ENCODE measurements at regions not wholly inside any gene's neighbourhood (a gene's known extent, or its start where the extent isn't known, plus 50 kb on each side); places are given as distances from the start of the nearest gene placed in this dataset.
"Not testable (repeated sequence)": the region's sequence is repeated elsewhere in the genome, so short reads cannot be mapped to it uniquely, and the experiment has no call there.

DNA sequence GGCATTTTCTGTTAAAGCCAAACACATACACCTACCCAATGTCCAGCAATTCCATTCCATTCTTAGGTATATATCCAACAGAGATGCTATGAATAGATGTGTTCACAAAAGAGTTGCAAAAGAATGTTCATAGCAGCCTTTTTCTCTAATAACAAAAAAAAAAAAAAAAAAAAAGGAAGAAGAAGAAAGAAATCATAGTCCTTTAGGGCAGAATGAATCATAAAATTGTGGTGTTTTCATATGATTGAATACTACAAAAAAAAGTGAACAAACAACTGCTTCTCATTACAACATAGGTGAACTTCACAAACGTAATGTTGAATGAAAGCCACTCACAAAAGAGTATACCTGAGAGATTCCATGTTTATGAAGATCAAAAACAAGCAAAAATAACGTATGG is 66.8 kb upstream of the GRK3 start:
- H3K4me1 Mint-ChIP-seq: peaks cover 19% of the 10 kb centered on the region
- no peaks in the 10 kb centered on the region for H3K27me3 Mint-ChIP-seq (ENCODE audit: low read depth)
- no peak overlapping the region for H3K27ac Mint-ChIP-seq
- peaks cover 35% of the 10 kb centered on the region for H3K36me3 Mint-ChIP-seq
- TF ChIP-seq, protein P1, sequence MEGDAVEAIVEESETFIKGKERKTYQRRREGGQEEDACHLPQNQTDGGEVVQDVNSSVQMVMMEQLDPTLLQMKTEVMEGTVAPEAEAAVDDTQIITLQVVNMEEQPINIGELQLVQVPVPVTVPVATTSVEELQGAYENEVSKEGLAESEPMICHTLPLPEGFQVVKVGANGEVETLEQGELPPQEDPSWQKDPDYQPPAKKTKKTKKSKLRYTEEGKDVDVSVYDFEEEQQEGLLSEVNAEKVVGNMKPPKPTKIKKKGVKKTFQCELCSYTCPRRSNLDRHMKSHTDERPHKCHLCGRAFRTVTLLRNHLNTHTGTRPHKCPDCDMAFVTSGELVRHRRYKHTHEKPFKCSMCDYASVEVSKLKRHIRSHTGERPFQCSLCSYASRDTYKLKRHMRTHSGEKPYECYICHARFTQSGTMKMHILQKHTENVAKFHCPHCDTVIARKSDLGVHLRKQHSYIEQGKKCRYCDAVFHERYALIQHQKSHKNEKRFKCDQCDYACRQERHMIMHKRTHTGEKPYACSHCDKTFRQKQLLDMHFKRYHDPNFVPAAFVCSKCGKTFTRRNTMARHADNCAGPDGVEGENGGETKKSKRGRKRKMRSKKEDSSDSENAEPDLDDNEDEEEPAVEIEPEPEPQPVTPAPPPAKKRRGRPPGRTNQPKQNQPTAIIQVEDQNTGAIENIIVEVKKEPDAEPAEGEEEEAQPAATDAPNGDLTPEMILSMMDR (IDR thresholded peaks at IDR 0.05; ENCODE audit: unreplicated experiment): no peak
- H3K4me3 Mint-ChIP-seq: no peak overlapping the region
- no peak for DNase-seq (ENCODE audit: low spot score in 2 of 2, unreplicated experiment in 2 of 2)
- H3K9me3 Mint-ChIP-seq: no peaks in the 10 kb centered on the region

DNA sequence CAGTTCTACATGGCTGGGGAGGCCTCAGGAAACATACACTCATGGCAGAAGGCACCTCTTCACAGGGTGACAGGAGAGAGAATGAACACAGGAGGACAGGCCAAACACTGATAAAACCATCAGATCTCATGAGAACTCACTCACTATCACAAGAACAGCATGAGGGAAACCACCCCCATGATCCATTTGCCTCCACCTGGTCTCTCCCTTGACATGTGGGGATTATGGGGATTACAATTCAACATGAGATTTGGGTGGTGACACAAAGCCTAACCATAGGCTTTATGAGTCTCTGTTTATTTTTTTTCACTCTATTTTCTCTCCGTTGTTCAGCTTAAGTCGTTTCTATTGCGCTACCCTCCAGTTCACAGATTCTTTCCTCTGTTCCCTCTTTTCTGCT is 63.8 kb upstream of the GRK3 start:
- H3K27ac Mint-ChIP-seq; DNase-seq (ENCODE audit: low spot score in 2 of 2, unreplicated experiment in 2 of 2); H3K4me1 Mint-ChIP-seq; H3K27me3 Mint-ChIP-seq (ENCODE audit: low read depth); H3K4me3 Mint-ChIP-seq; H3K9me3 Mint-ChIP-seq: not testable (repeated sequence)
- H3K36me3 Mint-ChIP-seq: peaks cover 19% of the 10 kb centered on the region

DNA sequence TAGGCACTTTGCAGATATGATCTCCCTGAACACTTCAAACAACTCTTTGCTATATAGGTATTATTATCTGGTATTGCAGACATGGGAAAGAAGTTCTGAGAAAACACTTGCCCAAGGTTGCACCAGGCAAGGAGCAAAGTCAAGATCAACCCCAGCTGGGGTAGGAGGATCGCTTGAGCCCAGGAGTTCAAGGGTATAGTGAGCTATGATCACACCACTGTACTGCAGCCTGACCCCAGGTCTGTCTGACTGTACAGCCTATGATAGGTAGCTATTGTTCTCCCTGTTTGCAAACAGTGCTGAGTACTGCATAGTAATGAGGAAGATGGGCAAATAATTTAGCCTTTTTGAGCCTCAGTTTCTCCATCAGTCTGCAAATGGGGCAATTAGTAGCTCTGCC is 60.5 kb upstream of the GRK3 start:
- DNase-seq (ENCODE audit: low spot score in 2 of 2, unreplicated experiment in 2 of 2); H3K27ac Mint-ChIP-seq; H3K4me1 Mint-ChIP-seq; H3K4me3 Mint-ChIP-seq; H3K27me3 Mint-ChIP-seq (ENCODE audit: low read depth); H3K36me3 Mint-ChIP-seq; H3K9me3 Mint-ChIP-seq: not testable (repeated sequence)

DNA sequence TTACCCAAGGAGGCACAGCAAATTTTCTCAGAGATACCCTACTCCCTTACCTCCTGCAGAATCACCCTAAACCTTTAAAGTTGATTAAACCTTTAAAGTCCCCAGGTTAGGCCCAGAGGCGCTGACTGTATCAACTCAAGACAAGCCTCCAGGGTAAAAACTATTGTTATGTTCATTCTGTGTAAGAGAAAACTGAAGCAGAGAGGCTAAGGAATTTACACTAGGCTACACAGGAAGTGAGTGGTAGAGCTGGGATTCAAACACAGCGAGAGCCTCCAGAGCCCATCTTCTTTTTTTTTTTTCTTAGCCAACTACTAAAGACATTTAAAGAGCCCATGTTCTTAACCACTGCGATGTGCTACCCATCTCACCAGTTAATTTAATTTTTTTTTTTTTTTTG is 56.3 kb upstream of the GRK3 start:
- Mint-ChIP-seq H3K9me3 (no peaks in the 10 kb centered on the region), H3K27me3 (ENCODE audit: low read depth) (no peaks in the 10 kb centered on the region), H3K36me3 (peaks cover 8% of the 10 kb centered on the region), H3K27ac (no peak overlapping the region), H3K4me1 (peaks cover 4% of the 10 kb centered on the region), H3K4me3 (no peak overlapping the region)
- DNase-seq (ENCODE audit: low spot score in 2 of 2, unreplicated experiment in 2 of 2): no peak
- TF ChIP-seq, protein P1 (IDR thresholded peaks at IDR 0.05; ENCODE audit: unreplicated experiment): no peak

DNA sequence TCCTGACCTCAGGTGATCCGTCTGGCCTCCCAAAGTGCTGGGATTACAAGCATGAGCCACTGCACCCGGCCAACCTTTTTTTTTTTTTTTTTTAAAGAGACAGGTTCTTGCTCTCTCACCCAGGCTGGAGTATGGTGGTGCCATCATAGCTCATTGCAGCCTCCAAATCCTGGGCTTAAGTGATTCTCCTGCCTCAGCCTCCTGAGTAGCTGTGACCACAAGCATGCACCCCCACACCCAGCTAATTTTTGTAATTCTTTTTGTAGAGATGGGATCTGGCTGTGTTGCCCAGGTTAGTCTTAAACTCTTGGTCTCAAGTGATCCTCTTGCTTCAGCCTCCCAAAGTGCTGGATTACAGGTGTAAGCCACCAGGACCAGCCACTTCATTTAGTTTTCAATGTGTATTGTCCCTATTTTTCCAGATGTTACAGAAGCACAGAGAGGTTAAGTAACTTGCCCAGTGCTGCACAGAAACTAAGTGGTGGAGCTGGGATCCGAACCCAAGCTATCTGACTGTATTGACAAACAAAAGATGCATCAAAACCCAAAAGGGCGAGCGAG is 55.6 kb upstream of the GRK3 start:
- Mint-ChIP-seq H3K27me3 (ENCODE audit: low read depth) (no peaks in the 10 kb centered on the region), H3K9me3 (no peaks in the 10 kb centered on the region), H3K4me3 (no peak overlapping the region), H3K4me1 (peaks cover 4% of the 10 kb centered on the region), H3K27ac (peak overlapping the region; percentile 8), H3K36me3 (peaks cover 10% of the 10 kb centered on the region)
- TF ChIP-seq, protein P1 (IDR thresholded peaks at IDR 0.05; ENCODE audit: unreplicated experiment): no peak
- DNase-seq (ENCODE audit: low spot score in 2 of 2, unreplicated experiment in 2 of 2): no peak

DNA sequence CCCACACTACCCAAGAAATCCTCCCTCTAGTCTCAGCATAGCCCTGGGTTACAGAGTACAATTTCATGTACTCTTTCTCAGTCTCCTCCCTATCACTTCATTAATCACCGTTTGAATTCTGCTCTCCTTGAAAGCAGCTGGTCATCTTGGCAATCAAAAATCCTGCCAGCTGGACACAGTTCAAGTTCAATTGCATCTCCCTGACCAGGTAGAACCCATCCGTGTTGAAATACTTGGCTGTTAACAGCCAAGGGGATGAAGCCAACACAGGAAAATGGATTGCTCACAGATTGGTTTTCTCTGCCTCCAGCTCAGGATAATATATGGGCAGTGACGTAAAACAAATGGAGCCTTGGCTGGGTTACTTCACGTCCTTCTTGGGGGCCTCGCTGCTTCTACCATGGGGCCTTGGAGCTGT is 55.1 kb upstream of the GRK3 start:
- no peaks in the 10 kb centered on the region for H3K27me3 Mint-ChIP-seq (ENCODE audit: low read depth)
- TF ChIP-seq, protein P1 (IDR thresholded peaks at IDR 0.05; ENCODE audit: unreplicated experiment): no peak
- peaks cover 4% of the 10 kb centered on the region for H3K4me1 Mint-ChIP-seq
- H3K27ac Mint-ChIP-seq: peak overlapping the region; percentile 8
- H3K4me3 Mint-ChIP-seq: no peak overlapping the region
- peaks cover 10% of the 10 kb centered on the region for H3K36me3 Mint-ChIP-seq
- no peaks in the 10 kb centered on the region for H3K9me3 Mint-ChIP-seq
- DNase-seq (ENCODE audit: low spot score in 2 of 2, unreplicated experiment in 2 of 2): no peak

DNA sequence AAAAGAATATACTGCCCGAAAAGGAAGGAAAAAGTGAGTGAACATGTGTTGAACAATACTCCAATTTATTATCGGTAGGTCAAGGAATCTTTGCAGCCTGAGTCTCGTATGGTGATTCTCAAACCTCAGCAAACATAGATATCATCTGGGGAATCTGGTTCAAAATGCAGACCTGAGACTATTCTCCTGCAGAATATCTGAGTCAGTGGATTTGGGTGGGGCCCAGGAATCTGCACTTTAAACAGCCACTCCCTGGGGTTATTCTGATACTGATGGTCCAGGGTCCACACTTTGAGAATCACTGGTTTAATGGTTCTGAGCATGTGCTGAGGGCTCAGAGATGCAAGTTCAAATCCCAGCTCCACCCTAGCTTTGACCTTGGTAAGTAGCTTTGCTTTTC is 53.6 kb upstream of the GRK3 start:
- Mint-ChIP-seq H3K4me3 (no peak overlapping the region), H3K27me3 (ENCODE audit: low read depth) (no peaks in the 10 kb centered on the region), H3K9me3 (no peaks in the 10 kb centered on the region), H3K27ac (no peak overlapping the region), H3K36me3 (peaks cover 10% of the 10 kb centered on the region), H3K4me1 (peaks cover 4% of the 10 kb centered on the region)
- TF ChIP-seq, protein P1 (IDR thresholded peaks at IDR 0.05; ENCODE audit: unreplicated experiment): no peak
- no peak for DNase-seq (ENCODE audit: low spot score in 2 of 2, unreplicated experiment in 2 of 2)
